NCI-H2227 (cell line): ENCODE measurements at regions not wholly inside any gene's neighbourhood (a gene's known extent, or its start where the extent isn't known, plus 50 kb on each side); places are given as distances from the start of the nearest gene placed in this dataset.
A peak's percentile ranks its signal among the peaks of the same experiment; 100 is the strongest.
"Not testable (repeated sequence)": the region's sequence is repeated elsewhere in the genome, so short reads cannot be mapped to it uniquely, and the experiment has no call there.

ENCODE experiments used
- DNase-seq: peaks from one replicate; lab custom pipeline; 2025; ENCODE audit not compliant: unreplicated experiment; lab: John Stamatoyannopoulos, UW

- no peak for DNase-seq
Measured at GRCh38 chr12:68387338-68387737, 55.2 kb upstream of the MDM1 start.

- no peak for DNase-seq
Measured at GRCh38 chr12:68389305-68389704, 57.1 kb upstream of the MDM1 start.

- DNase-seq = no peak
Measured at GRCh38 chr12:68391937-68392336, 59.8 kb upstream of the MDM1 start.

- no peak for DNase-seq
Measured at GRCh38 chr12:68392376-68392775, 60.2 kb upstream of the MDM1 start.

GRCh38 chr12:68393417-68393816, 61.3 kb upstream of the MDM1 start:
- peak; percentile 2 for DNase-seq

GRCh38 chr12:68397566-68398158, 65.5 kb upstream of the MDM1 start:
- DNase-seq = no peak

- not testable (repeated sequence) for DNase-seq
Measured at GRCh38 chr12:68398689-68399088, 66.5 kb upstream of the MDM1 start.

- peak; percentile 21 for DNase-seq
Measured at GRCh38 chr12:68400226-68400829, 68.2 kb upstream of the MDM1 start.

GRCh38 chr12:68402422-68402821, 70.3 kb upstream of the MDM1 start:
- no peak for DNase-seq

GRCh38 chr12:68403296-68403695, 71.1 kb upstream of the MDM1 start:
- DNase-seq = no peak

GRCh38 chr12:68403711-68404110, 71.5 kb upstream of the MDM1 start:
- DNase-seq = no peak

GRCh38 chr12:68405343-68405781, 73.2 kb upstream of the MDM1 start:
- DNase-seq = no peak

GRCh38 chr12:68406134-68406576, 74.0 kb upstream of the MDM1 start:
- DNase-seq = no peak

- no peak for DNase-seq
Measured at GRCh38 chr12:68406911-68407310, 74.7 kb upstream of the MDM1 start.

- DNase-seq = no peak
Measured at GRCh38 chr12:68410018-68410660, 78.0 kb upstream of the MDM1 start.

- DNase-seq = no peak
Measured at GRCh38 chr12:68411371-68411770, 79.2 kb upstream of the MDM1 start.

- DNase-seq = no peak
Measured at GRCh38 chr12:68414988-68415387, 82.8 kb upstream of the MDM1 start.

GRCh38 chr12:68416350-68416749, 84.2 kb upstream of the MDM1 start:
- DNase-seq = no peak

GRCh38 chr12:68416826-68417225, 84.7 kb upstream of the MDM1 start:
- no peak for DNase-seq

- no peak for DNase-seq
Measured at GRCh38 chr12:68418137-68418460, 85.9 kb upstream of the MDM1 start.

GRCh38 chr12:68420225-68421010, 88.3 kb upstream of the MDM1 start:
- DNase-seq = no peak

GRCh38 chr12:68422159-68422558, 90.0 kb upstream of the MDM1 start:
- no peak for DNase-seq
